ENCODE measurements at regions not wholly inside any gene's neighbourhood (a gene's known extent, or its start where the extent isn't known, plus 50 kb on each side); places are given as distances from the start of the nearest gene placed in this dataset.

DNA sequence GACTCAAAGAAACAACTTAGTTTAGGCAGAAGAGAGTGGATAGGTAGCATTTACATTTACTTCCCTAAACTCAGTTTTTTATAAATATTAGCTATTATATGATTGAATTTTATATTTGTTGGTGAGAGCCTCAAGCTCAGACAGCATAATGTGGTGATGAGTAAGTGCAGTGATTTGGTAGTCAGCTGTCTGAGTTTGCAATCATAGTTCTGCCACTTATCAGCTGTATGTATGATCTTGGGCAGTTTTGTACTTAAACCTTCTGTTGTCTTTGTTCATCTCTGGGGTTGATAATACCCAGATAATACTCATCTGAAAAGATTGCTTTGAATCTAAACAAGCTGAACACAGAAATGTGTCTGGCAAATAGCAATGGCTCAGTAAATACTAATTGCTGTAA is 108.8 kb downstream of the ANXA1 start:
- TF ChIP-seq CTCF (IDR thresholded peaks at IDR 0.05; ENCODE audit: low read length), result no peak
- TF ChIP-seq EZH2 (IDR thresholded peaks at IDR 0.05; ENCODE audit: borderline replicate concordance, low read length), result no peak
